Frontal cortex (tissue), 3 donors: ENCODE measurements at regions not wholly inside any gene's neighbourhood (a gene's known extent, or its start where the extent isn't known, plus 50 kb on each side); places are given as distances from the start of the nearest gene placed in this dataset.

Source experiments
- DNase-seq, 2 donors: peaks; one replicate each; pipeline ENCODE4 v3.0.0; 2012; ENCODE audit warnings: low spot score in 2 of 2
- FAIRE-seq: peaks from 2 replicates; lab custom pipeline; 2012; peaks lifted over from hg19 to GRCh38; lab: Jason Lieb, UNC
- donor health status: control.
- donor health status: control.
- donor health status: control.

GRCh38 chr9:1400983-1401382 lies 350.8 kb downstream of the DMRT2 start:
- DNase-seq (no peak), FAIRE-seq (no peak)

GRCh38 chr9:1404940-1405339 lies 354.8 kb downstream of the DMRT2 start:
- DNase-seq = no peak
- FAIRE-seq = no peak

GRCh38 chr9:1411826-1412225 lies 361.7 kb downstream of the DMRT2 start:
- DNase-seq (no peak), FAIRE-seq (no peak)

- no peak for FAIRE-seq
- DNase-seq = no peak
These were observed 364.6 kb downstream of the DMRT2 start for GRCh38 chr9:1414711-1415131.

- DNase-seq (no peak), FAIRE-seq (no peak)
These were observed 365.0 kb downstream of the DMRT2 start for GRCh38 chr9:1415146-1415545.

- no peak for DNase-seq
- FAIRE-seq = no peak
These were observed 366.1 kb downstream of the DMRT2 start for GRCh38 chr9:1416261-1416660.

GRCh38 chr9:1421436-1421835 lies 371.3 kb downstream of the DMRT2 start:
- no peak for DNase-seq
- no peak for FAIRE-seq

GRCh38 chr9:1427875-1428274 lies 377.7 kb downstream of the DMRT2 start:
- DNase-seq = no peak
- FAIRE-seq = no peak

GRCh38 chr9:1429297-1429696 lies 379.1 kb downstream of the DMRT2 start:
- FAIRE-seq (no peak), DNase-seq (no peak)

- DNase-seq = no peak
- no peak for FAIRE-seq
These were observed 381.3 kb downstream of the DMRT2 start for GRCh38 chr9:1431461-1431860.

GRCh38 chr9:1434052-1434767 lies 384.1 kb downstream of the DMRT2 start:
- DNase-seq (no peak), FAIRE-seq (no peak)

- DNase-seq = no peak
- no peak for FAIRE-seq
These were observed 384.7 kb downstream of the DMRT2 start for GRCh38 chr9:1434811-1435210.

GRCh38 chr9:1440256-1440655 lies 390.1 kb downstream of the DMRT2 start:
- FAIRE-seq = no peak
- no peak for DNase-seq

GRCh38 chr9:1442105-1442504 lies 391.9 kb downstream of the DMRT2 start:
- no peak for DNase-seq

GRCh38 chr9:1443450-1443849 lies 393.3 kb downstream of the DMRT2 start:
- DNase-seq (no peak), FAIRE-seq (no peak)

More at GRCh38 chr9:1442105-1442504, 391.9 kb downstream of the DMRT2 start:
- no peak for FAIRE-seq

- FAIRE-seq = no peak
These were observed 396.5 kb downstream of the DMRT2 start for GRCh38 chr9:1446671-1447070.

GRCh38 chr9:1453636-1454035 lies 403.5 kb downstream of the DMRT2 start:
- no peak for DNase-seq
- FAIRE-seq = no peak

More at GRCh38 chr9:1446671-1447070, 396.5 kb downstream of the DMRT2 start:
- DNase-seq = no peak

- no peak for FAIRE-seq
- DNase-seq = peak in 1 of 2 donors; percentile 7
These were observed 404.1 kb downstream of the DMRT2 start for GRCh38 chr9:1454211-1454610.

GRCh38 chr9:1454616-1455347 lies 404.6 kb downstream of the DMRT2 start:
- DNase-seq (no peak), FAIRE-seq (no peak)

- FAIRE-seq (no peak), DNase-seq (no peak)
These were observed 405.6 kb downstream of the DMRT2 start for GRCh38 chr9:1455766-1456165.

GRCh38 chr9:1456301-1457024 lies 406.3 kb downstream of the DMRT2 start:
- no peak for DNase-seq
- no peak for FAIRE-seq
